Testis (tissue), 2 donors: ENCODE measurements at regions not wholly inside any gene's neighbourhood (a gene's known extent, or its start where the extent isn't known, plus 50 kb on each side); places are given as distances from the start of the nearest gene placed in this dataset.

Experiments used
- DNase-seq: peaks from one replicate; pipeline ENCODE4 v3.0.0-alpha.2; 2019
- H3K27ac ChIP-seq, 2 donors: fragments of 200-600 bp; sonication (generic); one replicate each; pipeline ENCODE4 v1.5.1; 2019
- H3K27me3 ChIP-seq: fragments of 200-600 bp; sonication (generic); one replicate; pipeline ENCODE4 v1.5.1; 2019
- H3K36me3 ChIP-seq: fragments of 200-600 bp; sonication (generic); one replicate; pipeline ENCODE4 v1.5.1; 2017; ENCODE audit warnings: low read depth; ENCODE audit errors: missing control alignments
- H3K4me1 ChIP-seq: fragments of 200-600 bp; sonication (generic); one replicate; pipeline ENCODE4 v1.5.1; 2019
- H3K4me3 ChIP-seq, 2 donors: fragments of 200-600 bp; sonication (generic); one replicate each; pipeline ENCODE4 v1.5.1; 2017 to 2019
- H3K9me3 ChIP-seq: fragments of 200-600 bp; sonication (generic); one replicate; pipeline ENCODE4 v1.5.1; 2017
- CTCF ChIP-seq, 3 experiments: fragments of 450-650 bp in 2 of 3; fragments of 200-600 bp in 1 of 3; sonication (generic) in 1 of 3; IDR thresholded peaks; one replicate each; pipeline ENCODE4 v1.5.1; 2016 to 2019; ENCODE audit warnings: antibody characterized with exemption in 3 of 3, mild to moderate bottlenecking in 2 of 3, moderate library complexity in 1 of 3
- POLR2A ChIP-seq: fragments of 450-650 bp; IDR thresholded peaks from one replicate; pipeline ENCODE4 v1.6.1; 2017; ENCODE audit warnings: antibody characterized with exemption, mild to moderate bottlenecking, moderate library complexity
- WGBS, 2 donors: methylation state at CpG; one replicate each; pipeline ENCODE4 v1.1.5; 2018; 5-methylcytosine and 5-hydroxymethylcytosine counted together
- intact Hi-C: fragments of 100-400 bp; cut with DNase I; formaldehyde crosslinking; loops from one replicate; pipeline ENCODE4 v1.15.1; 2023; ENCODE audit warnings: low total_unique reads

GRCh38 chr21:27225151-27225550 lies 258.3 kb upstream of the ADAMTS5 start:
- Histone ChIP-seq H3K4me3 (no peak overlapping the region), H3K36me3 (no peaks in the 10 kb centered on the region), H3K27ac (no peak overlapping the region), H3K9me3 (no peaks in the 10 kb centered on the region), H3K4me1 (no peaks in the 10 kb centered on the region), H3K27me3 (no peaks in the 10 kb centered on the region)
- no peak for DNase-seq
- intact Hi-C loops: no loop called here
- no peak for TF ChIP-seq POLR2A
- TF ChIP-seq CTCF (IDR thresholded peaks at IDR 0.05): no peak

GRCh38 chr21:27224169-27224568 lies 257.3 kb upstream of the ADAMTS5 start:
- Histone ChIP-seq H3K27me3 (no peaks in the 10 kb centered on the region), H3K4me3 (no peak overlapping the region), H3K27ac (no peak overlapping the region), H3K36me3 (no peaks in the 10 kb centered on the region), H3K9me3 (no peaks in the 10 kb centered on the region), H3K4me1 (no peaks in the 10 kb centered on the region)
- no peak for DNase-seq
- no peak for TF ChIP-seq CTCF (IDR thresholded peaks at IDR 0.05)
- TF ChIP-seq POLR2A: no peak
- intact Hi-C loops: no loop called here

GRCh38 chr21:27221077-27221476 lies 254.2 kb upstream of the ADAMTS5 start:
- no peaks in the 10 kb centered on the region for H3K27me3 ChIP-seq
- no peak for TF ChIP-seq POLR2A
- TF ChIP-seq CTCF (IDR thresholded peaks at IDR 0.05): no peak
- DNase-seq: no peak
- H3K36me3 ChIP-seq: no peaks in the 10 kb centered on the region
- H3K4me3 ChIP-seq: no peak overlapping the region
- WGBS, 2 donors: 60 to 67% methylated on average over 2 of the region's 2 CpGs
- intact Hi-C loops: no loop called here
- no peaks in the 10 kb centered on the region for H3K4me1 ChIP-seq
- H3K27ac ChIP-seq: no peak overlapping the region
- H3K9me3 ChIP-seq: no peaks in the 10 kb centered on the region

- Histone ChIP-seq H3K4me1 (no peaks in the 10 kb centered on the region), H3K9me3 (no peaks in the 10 kb centered on the region), H3K36me3 (no peaks in the 10 kb centered on the region), H3K27ac (no peak overlapping the region), H3K27me3 (no peaks in the 10 kb centered on the region), H3K4me3 (no peak overlapping the region)
- no peak for DNase-seq
- intact Hi-C loops: no loop called here
- TF ChIP-seq CTCF (IDR thresholded peaks at IDR 0.05) (no peak), POLR2A (no peak)
These were observed 253.5 kb upstream of the ADAMTS5 start for GRCh38 chr21:27220416-27220815.

- Histone ChIP-seq H3K9me3 (no peaks in the 10 kb centered on the region), H3K36me3 (no peaks in the 10 kb centered on the region), H3K27me3 (no peaks in the 10 kb centered on the region), H3K27ac (no peak overlapping the region), H3K4me1 (no peaks in the 10 kb centered on the region), H3K4me3 (no peak overlapping the region)
- intact Hi-C loops: no loop called here
- 92 to 97% methylated on average over 2 of the region's 2 CpGs for WGBS, 2 donors
- TF ChIP-seq CTCF (IDR thresholded peaks at IDR 0.05) (no peak), POLR2A (no peak)
- DNase-seq: no peak
These were observed 252.2 kb upstream of the ADAMTS5 start for GRCh38 chr21:27219068-27219467.
